HEK293 (cell line): ENCODE measurements at regions not wholly inside any gene's neighbourhood (a gene's known extent, or its start where the extent isn't known, plus 50 kb on each side); places are given as distances from the start of the nearest gene placed in this dataset.

Experiments
- CTCF ChIP-seq: fragments of 450-650 bp; formaldehyde crosslinking; IDR thresholded peaks from 2 replicates; pipeline ENCODE4 v1.5.1; 2016; ENCODE audit warnings: missing biosample characterization, missing genetic modification characterization
- KLF9 ChIP-seq: fragments of 450-650 bp; formaldehyde crosslinking; IDR thresholded peaks from 2 replicates; pipeline ENCODE4 v1.5.1; 2016; ENCODE audit warnings: missing biosample characterization, missing genetic modification characterization, low read depth
- PRDM1 ChIP-seq: fragments of 450-650 bp; formaldehyde crosslinking; IDR thresholded peaks from 2 replicates; pipeline ENCODE4; 2016; ENCODE audit warnings: missing biosample characterization, missing genetic modification characterization
- SETDB1 ChIP-seq: IDR thresholded peaks from one replicate; pipeline ENCODE4 v1.6.1; 2017; ENCODE audit warnings: mild to moderate bottlenecking, low read length, moderate library complexity, mixed read lengths; ENCODE audit not compliant: insufficient read length
- SP2 ChIP-seq: fragments of 450-650 bp; formaldehyde crosslinking; IDR thresholded peaks from 2 replicates; pipeline ENCODE4 v1.5.1; 2016; ENCODE audit warnings: missing biosample characterization, missing genetic modification characterization
- ZBTB48 ChIP-seq: fragments of 450-650 bp; formaldehyde crosslinking; IDR thresholded peaks from 2 replicates; pipeline ENCODE4 v1.5.1; 2016; ENCODE audit warnings: missing biosample characterization, missing genetic modification characterization
- ZNF121 ChIP-seq: fragments of 450-650 bp; formaldehyde crosslinking; IDR thresholded peaks from 2 replicates; pipeline ENCODE4 v1.5.1; 2016; ENCODE audit warnings: missing biosample characterization, missing genetic modification characterization
- ZNF211 ChIP-seq: fragments of 450-650 bp; formaldehyde crosslinking; IDR thresholded peaks from 2 replicates; pipeline ENCODE4 v1.5.1; 2016; ENCODE audit warnings: low read depth, missing biosample characterization, missing genetic modification characterization
- ZNF221 ChIP-seq: fragments of 450-650 bp; formaldehyde crosslinking; IDR thresholded peaks from 2 replicates; pipeline ENCODE4 v1.5.1; 2017; ENCODE audit warnings: missing biosample characterization, missing genetic modification characterization, borderline replicate concordance
- ZNF292 ChIP-seq: fragments of 450-650 bp; formaldehyde crosslinking; IDR thresholded peaks from 2 replicates; pipeline ENCODE4 v1.5.1; 2016; ENCODE audit warnings: low read depth, missing biosample characterization, missing genetic modification characterization, borderline replicate concordance
- ZNF624 ChIP-seq: fragments of 450-650 bp; formaldehyde crosslinking; IDR thresholded peaks from 2 replicates; pipeline ENCODE4 v1.5.1; 2017; ENCODE audit warnings: missing biosample characterization, missing genetic modification characterization
- ZNF660 ChIP-seq: fragments of 450-650 bp; IDR thresholded peaks from 2 replicates; pipeline ENCODE4 v1.5.1; 2018; ENCODE audit warnings: missing biosample characterization, mild to moderate bottlenecking, missing genetic modification characterization
- ZNF830 ChIP-seq: fragments of 450-650 bp; IDR thresholded peaks from 2 replicates; pipeline ENCODE4 v1.5.0; 2018; ENCODE audit warnings: missing biosample characterization, missing genetic modification characterization, low read depth, mild to moderate bottlenecking, moderate library complexity

GRCh38 chr3:38890426-38890825, 74.4 kb upstream of the SCN10A start:
- TF ChIP-seq ZNF660 (tag by site-specific recombination) (no peak), CTCF (tag by site-specific recombination) (no peak), ZNF121 (tag by site-specific recombination) (no peak), ZNF211 (tag by site-specific recombination) (no peak), ZBTB48 (tag by site-specific recombination) (no peak), ZNF292 (tag by site-specific recombination) (no peak), PRDM1 (tag by site-specific recombination) (no peak), SETDB1 (no peak), ZNF221 (tag by site-specific recombination) (no peak), KLF9 (tag by site-specific recombination) (no peak), ZNF830 (no peak), SP2 (tag by site-specific recombination) (no peak), ZNF624 (no peak)
